Adipose tissue (tissue), 3 donors: ENCODE measurements at regions not wholly inside any gene's neighbourhood (a gene's known extent, or its start where the extent isn't known, plus 50 kb on each side); places are given as distances from the start of the nearest gene placed in this dataset.

Source experiments
- H3K27ac ChIP-seq: one replicate; pipeline ENCODE4 v1.5.1; 2013; ENCODE audit warnings: low read depth, low read length
- WGBS, 3 donors: extraction: QIAGEN DNeasy Blood & Tissue Kit; methylation state at CpG; one replicate each; pipeline ENCODE4 v1.1.7; 2013; 5-methylcytosine and 5-hydroxymethylcytosine counted together
- donor health status: healthy with polysubstance abuse.
- donor health status: Bipolar disorder and iron deficiency.
- donor health status: healthy.

GRCh38 chr6:14187406-14187805, 69.8 kb downstream of the CD83 start:
- WGBS, 3 donors = 67 to 88% (median 87%) methylated on average over 3 of the region's 3 CpGs
- no peak overlapping the region for H3K27ac ChIP-seq

- no peak overlapping the region for H3K27ac ChIP-seq
- WGBS, 3 donors = 61 to 99% (median 89%) methylated on average over 2 of the region's 2 CpGs
Measured at GRCh38 chr6:14189074-14189473, 71.5 kb downstream of the CD83 start.

- H3K27ac ChIP-seq = no peak overlapping the region
- 52 to 71% (median 66%) methylated on average over 6 of the region's 6 CpGs for WGBS, 3 donors
Measured at GRCh38 chr6:14190191-14190928, 72.8 kb downstream of the CD83 start.

GRCh38 chr6:14190929-14191224, 73.3 kb downstream of the CD83 start:
- no peak overlapping the region for H3K27ac ChIP-seq
- 84 to 86% (median 85%) methylated on average over 6 of the region's 6 CpGs for WGBS, 3 donors

GRCh38 chr6:14191761-14192160, 74.2 kb downstream of the CD83 start:
- no peak overlapping the region for H3K27ac ChIP-seq
- 77 to 93% (median 80%) methylated on average over 3 of the region's 3 CpGs for WGBS, 3 donors

GRCh38 chr6:14192216-14192788, 74.7 kb downstream of the CD83 start:
- 50 to 67% (median 54%) methylated on average over 3 of the region's 3 CpGs for WGBS, 3 donors
- H3K27ac ChIP-seq = no peak overlapping the region

GRCh38 chr6:14193524-14193923, 76.0 kb downstream of the CD83 start:
- H3K27ac ChIP-seq = no peak overlapping the region
- 73 to 87% (median 80%) methylated on average over 2 of the region's 2 CpGs for WGBS, 3 donors

- WGBS, 3 donors = 58 to 89% (median 81%) methylated on average over 7 of the region's 7 CpGs
- no peak overlapping the region for H3K27ac ChIP-seq
Measured at GRCh38 chr6:14194483-14194882, 76.9 kb downstream of the CD83 start.

- WGBS, 3 donors = 78 to 88% (median 80%) methylated on average over 5 of the region's 5 CpGs
- no peak overlapping the region for H3K27ac ChIP-seq
Measured at GRCh38 chr6:14194976-14195375, 77.4 kb downstream of the CD83 start.

GRCh38 chr6:14196026-14196425, 78.5 kb downstream of the CD83 start:
- WGBS, 3 donors = 79 to 86% (median 84%) methylated on average over 4 of the region's 4 CpGs
- H3K27ac ChIP-seq = no peak overlapping the region

- H3K27ac ChIP-seq = no peak overlapping the region
- WGBS, 3 donors = 69 to 72% (median 71%) methylated on average over 3 of the region's 3 CpGs
Measured at GRCh38 chr6:14197118-14197517, 79.5 kb downstream of the CD83 start.

GRCh38 chr6:14200047-14200446, 82.5 kb downstream of the CD83 start:
- no peak overlapping the region for H3K27ac ChIP-seq
- 70 to 73% (median 70%) methylated on average over 4 of the region's 4 CpGs for WGBS, 3 donors

GRCh38 chr6:14202947-14203346, 85.4 kb downstream of the CD83 start:
- H3K27ac ChIP-seq = no peak overlapping the region
- 90 to 98% (median 97%) methylated on average over 11 of the region's 11 CpGs for WGBS, 3 donors

GRCh38 chr6:14206391-14206790, 88.8 kb downstream of the CD83 start:
- WGBS, 3 donors = 25 to 87% (median 83%) methylated on average over 3 of the region's 3 CpGs
- H3K27ac ChIP-seq = no peak overlapping the region

GRCh38 chr6:14207448-14207847, 89.9 kb downstream of the CD83 start:
- no peak overlapping the region for H3K27ac ChIP-seq
- WGBS, 3 donors = 86 to 92% (median 86%) methylated on average over 1 of the region's 1 CpG

- H3K27ac ChIP-seq = no peak overlapping the region
- WGBS, 3 donors = 53 to 79% (median 57%) methylated on average over 3 of the region's 3 CpGs
Measured at GRCh38 chr6:14209000-14209399, 91.4 kb downstream of the CD83 start.

GRCh38 chr6:14210077-14210476, 92.5 kb downstream of the CD83 start:
- 75 to 85% (median 77%) methylated on average over 10 of the region's 10 CpGs for WGBS, 3 donors
- H3K27ac ChIP-seq = no peak overlapping the region

GRCh38 chr6:14210663-14211561, 93.3 kb downstream of the CD83 start:
- H3K27ac ChIP-seq = no peak overlapping the region
- 1% methylated on average over 98 to 100 of the region's 100 CpGs for WGBS, 3 donors

GRCh38 chr6:14211562-14211942, 94.0 kb downstream of the CD83 start:
- H3K27ac ChIP-seq = no peak overlapping the region
- 8 to 12% (median 10%) methylated on average over 20 of the region's 20 CpGs for WGBS, 3 donors
